NCI-H187 treated with DMSO at 0.1 percent for 48 hours (cell line): ENCODE measurements at regions not wholly inside any gene's neighbourhood (a gene's known extent, or its start where the extent isn't known, plus 50 kb on each side); places are given as distances from the start of the nearest gene placed in this dataset.
"Not testable (repeated sequence)": the region's sequence is repeated elsewhere in the genome, so short reads cannot be mapped to it uniquely, and the experiment has no call there.

Experiments
- DNase-seq: peaks from one replicate; lab custom pipeline; 2025; lab: John Stamatoyannopoulos, UW

DNA sequence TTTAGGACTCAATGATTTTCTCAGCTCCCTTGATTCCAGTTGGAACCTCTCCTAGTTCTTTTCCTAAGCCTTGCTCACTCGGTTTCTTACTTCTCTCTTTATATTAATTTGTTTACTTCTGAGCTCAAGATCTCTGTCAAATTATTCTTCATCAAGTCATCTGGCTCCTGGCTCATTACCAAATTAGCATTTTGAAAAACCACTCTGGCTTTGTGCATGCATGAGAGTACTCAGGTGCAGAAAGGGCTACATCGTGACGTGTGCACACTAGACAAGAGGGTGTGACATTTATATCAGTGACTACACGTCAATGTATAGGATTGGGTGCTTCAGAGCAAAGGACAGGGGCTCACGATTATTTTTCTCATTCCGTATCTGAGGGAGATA is 645.7 kb upstream of the DPP6 start:
- no peak for DNase-seq

DNA sequence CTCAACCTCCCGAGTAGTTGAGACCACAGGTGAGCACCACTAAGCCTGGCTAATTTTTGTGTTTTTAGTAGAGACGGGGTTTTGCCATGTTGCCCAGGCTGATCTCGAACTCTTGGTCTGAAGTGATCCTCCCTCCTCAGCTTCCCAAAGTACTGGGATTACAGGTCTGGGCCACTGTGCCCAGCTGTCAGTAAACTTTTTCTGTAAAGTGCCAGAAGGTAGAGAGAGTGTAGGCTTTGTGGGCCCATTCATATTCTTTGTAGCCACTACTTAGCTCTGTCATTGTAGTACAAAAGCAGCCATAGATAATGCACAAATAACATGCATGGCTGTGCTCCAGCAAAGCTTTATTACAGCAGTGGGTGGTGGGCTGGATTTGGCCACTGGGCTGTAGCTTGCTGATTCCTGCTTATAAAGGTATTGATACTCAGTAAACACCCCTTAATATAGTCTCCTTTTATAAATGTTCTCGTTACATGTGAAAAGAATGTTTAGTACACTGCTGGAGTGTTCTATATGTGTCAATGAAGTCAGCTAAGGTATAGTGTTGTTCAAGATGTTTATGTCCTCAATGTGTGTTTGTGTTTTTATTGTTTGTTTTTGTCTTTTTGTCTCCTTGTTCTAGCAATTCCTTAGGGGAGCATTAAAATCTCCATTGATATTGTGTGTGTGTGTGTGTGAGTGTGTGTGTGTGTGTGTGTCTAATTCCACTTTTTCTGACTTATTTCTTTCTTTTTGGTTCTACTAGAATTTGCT is 644.7 kb upstream of the DPP6 start:
- no peak for DNase-seq

DNA sequence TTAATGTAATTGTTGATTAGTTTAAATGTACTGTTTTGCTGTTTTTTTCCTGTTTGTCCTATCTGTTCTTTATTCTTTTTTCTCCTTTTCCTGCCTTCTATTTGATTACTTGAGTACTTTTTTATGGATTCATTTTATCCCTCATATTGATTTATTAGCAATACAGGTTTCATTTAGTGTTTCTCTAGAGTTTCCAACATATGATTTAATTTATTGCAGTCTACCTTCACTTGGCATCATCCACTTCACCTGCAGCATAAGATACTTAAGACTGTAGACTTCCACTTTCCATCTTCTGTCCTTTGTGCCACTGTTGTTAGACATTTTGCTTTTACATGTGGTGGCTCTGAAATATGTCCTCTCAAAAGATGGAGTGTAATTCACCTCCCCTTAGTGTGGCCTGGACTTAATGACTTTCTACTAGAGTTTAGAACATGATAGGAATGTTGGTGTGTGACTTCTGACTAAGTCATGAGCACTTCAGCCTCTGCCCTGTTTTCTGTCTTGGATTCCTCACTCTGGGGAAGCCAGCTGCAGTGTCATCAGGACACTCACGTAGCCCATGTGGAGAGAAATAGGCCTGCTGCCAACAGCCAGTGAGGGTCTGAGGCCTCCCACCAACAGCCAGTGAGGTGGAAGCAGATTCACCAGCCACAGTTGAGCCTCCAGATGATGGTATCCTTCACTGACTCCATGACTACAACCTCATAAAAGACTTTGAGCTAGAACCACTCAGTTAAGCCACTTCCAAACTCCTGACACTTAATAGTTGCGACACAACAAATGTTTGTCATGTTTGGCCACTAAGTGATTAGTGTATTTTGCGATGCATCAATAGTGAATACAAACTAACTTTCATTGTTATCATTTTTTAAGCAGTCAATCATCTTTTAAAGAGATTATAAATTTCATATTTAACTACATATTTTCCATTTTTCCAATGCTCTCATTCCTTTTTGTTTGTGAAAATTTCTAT is 643.5 kb upstream of the DPP6 start:
- no peak for DNase-seq

DNA sequence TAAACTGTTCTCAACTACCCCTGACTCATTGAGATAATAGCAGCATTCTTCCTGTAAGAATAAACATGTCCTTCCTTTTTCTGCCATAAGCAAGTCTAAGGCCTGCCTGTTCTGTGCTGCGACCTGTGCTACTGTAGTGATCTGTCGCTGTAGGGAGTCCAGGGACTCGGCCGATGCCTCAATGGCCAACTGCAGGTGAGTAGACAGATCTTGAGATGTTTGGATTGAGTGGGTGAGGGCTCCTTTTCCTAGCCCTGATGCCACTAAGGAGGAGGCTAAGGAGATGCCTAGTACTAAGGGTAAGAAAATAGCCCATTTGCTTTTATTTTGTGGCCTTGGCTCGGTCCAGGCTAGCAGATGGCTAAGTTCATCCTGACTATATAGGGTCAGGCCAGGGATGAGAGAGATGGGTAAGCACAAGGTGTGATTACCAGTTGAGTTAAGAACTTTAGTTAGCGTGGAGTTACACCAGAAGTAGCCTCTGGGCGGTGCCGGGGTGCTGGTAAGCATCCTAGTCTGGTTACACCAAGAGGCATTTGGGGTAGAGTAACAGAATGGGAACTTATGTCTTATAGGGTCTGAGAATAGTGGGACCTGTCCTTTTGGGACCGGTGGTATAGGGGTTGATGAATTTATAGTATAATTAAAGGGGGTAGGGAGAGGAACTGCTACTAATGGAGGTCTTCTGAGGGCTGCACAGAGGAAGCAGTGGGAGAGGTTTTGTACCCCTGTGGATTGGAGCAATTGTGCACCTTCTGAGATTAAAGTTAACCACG is 642.4 kb upstream of the DPP6 start:
- DNase-seq: not testable (repeated sequence)

DNA sequence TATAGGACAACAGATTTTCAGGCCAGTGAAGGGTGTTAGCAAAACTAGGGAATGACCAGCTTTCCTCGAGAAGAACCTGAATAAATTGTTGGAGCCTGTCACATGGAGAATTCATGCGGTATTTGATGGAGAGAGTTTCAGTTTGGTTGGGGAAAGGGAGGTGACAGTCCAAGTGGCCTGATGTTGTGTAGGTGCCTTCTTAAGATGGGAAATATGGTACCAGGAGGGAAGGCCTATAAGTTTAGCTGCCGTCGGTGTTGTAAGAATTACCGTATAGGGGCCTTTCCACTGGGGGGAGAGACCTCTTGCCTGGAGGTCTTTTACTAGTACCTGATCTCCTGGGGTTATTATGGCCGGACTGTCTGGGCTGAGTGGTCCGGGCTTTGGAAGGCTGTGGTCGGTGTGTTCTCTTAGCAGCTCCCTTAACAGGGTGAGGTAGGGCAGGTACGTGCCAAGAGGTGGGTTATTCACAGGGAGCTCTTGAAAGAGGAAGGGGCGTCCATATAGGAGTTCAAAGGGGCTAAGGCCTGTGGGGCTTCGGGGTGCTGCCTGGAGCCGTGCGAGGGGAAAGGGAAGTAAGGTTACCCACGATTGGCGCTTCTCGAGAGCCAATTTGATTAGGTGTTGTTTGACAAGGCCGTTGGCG is 641.1 kb upstream of the DPP6 start:
- not testable (repeated sequence) for DNase-seq

DNA sequence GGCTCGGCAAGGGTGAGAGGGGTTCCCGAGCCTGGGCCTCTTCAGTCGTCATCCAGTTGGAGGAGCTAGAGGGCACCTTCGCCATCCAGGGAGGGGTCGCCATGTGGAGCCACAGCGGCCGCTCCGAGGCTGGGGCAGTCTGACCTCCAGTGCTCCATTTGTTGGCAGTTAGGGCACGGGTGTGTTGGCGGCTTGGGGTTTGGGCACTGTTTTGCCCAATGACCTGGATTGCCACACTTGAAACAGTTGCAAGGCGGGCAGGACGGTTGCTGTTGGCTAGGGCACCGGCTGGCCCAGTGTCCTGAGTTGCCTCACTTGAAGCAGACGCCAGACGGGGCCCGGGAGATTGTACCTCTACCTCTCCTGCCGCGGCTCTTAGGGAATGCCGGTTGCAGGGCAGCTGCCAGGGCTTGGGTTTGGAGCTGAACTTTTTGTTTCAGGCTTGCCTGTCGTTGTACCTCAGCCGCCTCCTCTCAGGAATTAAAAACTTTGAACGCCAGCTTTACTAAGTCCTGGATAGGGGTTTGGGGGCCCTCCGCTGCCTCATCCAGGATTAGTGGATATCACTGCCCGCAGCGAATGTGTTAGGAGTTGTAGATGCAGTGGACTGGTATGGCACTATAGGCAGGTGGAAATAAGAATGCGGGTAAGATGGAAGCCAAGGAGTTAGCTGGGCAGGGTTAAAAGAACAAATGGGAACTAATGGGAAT is 639.9 kb upstream of the DPP6 start:
- DNase-seq: not testable (repeated sequence)

DNA sequence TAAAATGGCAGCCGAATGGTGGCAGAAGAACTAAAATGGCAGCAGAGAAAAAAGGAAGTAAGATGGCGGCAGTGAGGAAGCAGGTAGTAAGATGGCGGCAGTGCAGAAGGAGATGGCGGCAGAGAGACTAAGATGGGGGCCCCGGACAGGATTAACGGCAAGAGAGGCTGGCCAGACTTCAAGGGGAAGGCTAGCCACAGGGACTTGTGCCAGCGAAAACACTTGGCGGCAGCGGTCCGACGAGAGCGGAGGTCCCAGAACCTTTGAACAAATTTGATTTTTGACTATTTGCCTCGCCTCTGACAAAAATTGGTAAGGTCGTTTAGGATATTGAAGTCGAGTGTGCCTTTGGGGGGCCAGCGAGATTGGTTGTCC is 639.4 kb upstream of the DPP6 start:
- not testable (repeated sequence) for DNase-seq

DNA sequence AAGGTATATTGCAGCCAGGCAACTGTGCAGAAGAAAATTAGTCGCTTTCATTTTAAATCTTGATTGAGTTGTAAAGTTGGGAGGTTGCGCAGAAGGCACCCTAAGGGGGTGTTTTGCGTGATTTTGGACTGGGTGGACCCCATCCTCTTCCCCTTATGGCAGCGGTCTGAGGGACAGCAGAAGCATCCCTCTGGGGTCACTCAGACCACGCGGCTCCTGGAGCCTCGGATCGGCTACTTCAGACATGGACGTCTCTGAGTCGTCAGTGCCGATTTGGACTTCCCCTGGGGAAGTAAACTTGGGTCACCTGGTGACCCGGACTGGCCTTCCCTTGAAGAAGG is 639.0 kb upstream of the DPP6 start:
- no peak for DNase-seq

DNA sequence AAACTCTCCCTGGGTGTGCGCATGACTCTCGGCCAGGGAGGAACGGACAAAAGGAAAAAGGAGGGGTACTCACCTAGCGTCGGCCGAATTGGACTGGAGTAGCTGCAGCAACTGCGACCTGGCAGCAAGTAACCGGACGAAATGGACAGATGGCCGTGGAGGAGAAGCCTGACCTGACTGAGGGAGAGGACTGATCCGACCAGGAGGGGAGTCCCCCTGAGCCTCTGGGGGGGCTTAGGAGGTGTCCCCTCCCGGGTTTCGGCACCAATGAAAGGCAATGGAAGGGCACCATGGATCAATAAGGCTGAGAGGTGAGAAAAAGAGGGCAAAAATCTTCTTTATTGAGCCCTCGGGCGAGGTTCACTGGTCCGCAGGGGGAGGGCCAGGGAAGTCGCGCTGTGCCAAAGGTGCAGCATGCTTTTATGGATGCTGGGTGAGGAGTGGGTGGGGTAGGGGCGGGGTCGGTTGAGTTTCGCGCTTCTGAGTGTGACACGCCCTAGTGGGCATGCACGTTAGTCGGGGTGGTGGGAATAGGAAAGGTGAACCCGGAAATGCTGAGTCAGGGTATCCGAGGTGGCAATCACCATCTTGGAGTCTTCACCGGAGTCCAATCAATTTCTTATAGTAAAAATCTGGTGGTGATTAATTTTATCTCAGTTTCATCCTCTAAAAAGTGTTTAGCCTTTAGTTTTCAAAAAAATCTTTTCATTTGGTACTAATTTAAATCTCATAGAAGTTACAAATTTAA is 638.5 kb upstream of the DPP6 start:
- DNase-seq: no peak

DNA sequence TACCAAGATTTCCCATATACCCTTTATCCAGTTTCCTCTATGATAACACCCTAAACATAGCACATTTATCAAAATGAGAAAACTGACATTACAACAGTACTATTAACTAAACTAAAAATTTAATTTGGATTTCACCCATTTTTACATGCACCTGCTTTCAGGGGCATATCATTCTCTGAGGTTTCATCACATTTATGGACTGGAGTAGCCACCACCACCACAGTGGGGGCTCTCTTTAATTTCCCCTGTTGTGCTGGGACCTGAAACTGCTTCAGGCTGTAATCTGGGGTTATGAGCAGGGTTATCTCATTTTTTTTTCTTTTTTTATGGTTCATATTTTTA is 637.9 kb upstream of the DPP6 start:
- no peak for DNase-seq

DNA sequence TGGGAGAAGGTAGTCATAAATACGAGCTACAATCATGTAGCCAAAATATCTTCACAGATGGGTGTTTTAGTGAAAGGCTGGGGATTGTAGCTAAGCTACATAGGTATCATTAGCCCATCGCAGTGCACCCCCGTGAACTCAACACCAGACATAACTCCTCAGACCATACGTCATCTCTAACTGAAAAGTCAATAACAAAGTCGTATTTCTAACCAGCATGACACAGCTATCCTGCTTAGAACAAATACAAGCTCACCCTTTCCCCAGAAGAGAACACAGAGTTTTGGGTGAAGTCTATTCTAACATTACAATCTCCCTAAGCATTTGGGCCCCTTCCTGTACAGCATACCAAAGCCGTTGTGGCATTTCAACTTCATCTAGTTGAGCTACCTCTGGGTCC is 636.6 kb upstream of the DPP6 start:
- DNase-seq: no peak

DNA sequence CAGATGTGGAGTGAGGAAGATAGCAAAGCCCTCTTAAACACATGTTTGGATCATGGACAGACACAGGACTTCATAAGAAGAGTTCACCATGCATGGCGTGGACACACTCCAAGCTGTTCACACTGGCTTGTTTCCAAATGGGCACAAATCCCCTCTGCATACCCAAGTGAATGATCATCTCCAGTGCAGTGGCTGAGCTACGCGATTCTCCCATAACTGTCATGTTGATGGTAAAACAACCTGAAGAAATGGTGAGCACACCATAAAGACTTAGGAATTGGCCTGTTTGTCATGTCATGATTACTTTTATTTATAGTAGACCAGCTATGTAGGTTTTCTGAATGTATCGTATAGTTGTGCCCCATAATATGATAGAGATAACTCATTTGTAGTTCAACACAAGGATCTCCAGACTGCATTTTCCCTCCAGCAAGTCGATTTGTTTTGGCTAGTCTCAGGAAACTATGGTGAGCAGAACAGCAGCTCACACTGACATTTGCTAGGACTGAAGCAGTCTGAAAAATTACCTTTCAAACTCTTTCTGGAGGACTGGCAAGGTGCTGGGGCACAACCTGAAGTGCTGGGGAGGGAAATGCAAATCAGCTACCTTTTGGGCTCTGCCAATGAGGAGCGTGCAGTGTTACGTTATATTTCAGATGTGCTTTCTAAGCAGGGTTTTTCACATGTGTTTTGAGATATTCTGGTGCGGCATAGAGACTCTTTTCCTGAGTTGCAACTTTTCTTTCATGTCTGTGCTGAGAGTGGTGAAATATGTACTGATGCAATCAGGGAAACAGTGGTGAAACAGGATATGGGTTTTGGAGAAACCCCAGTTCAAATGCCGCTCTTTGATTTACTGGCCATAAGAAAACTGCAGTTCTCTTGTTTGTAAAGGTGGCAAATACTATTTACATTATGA is 629.6 kb upstream of the DPP6 start:
- DNase-seq: no peak

DNA sequence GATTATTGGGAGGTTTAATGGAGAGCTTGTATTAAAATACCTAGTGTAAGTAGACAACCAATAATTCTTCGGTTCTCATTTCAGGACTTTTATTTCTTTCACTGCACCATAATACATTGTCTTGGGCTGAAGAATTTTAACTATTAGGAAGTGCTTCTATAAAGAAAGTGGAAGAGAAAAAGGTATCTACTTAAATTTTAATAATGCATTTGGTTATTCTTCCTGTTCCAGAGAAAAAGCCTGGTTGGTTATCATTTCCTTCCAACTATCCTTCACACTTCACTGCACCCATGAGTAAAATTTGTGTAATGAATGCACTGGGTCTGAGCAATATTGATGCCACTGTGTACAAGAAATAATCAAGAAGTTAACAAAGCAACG is 629.0 kb upstream of the DPP6 start:
- DNase-seq: no peak

DNA sequence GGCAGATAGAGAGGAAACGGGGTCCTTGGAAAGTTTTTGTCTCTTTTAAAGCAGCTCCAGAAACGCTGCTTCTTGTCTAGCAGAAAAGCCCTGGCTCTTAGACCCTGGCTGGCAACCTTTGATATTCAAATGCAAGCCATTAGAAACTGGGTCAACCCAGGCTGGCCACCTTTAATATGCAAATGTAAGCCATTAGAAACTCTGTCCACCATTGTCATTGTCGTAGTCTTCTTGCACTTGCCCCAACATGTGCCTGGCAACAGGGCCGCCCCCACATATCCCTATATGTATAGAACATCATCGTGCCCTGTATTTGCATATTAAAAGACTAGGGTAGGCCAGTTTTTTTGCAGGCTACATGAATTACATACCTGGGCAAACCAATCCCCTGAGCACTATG is 621.3 kb upstream of the DPP6 start:
- DNase-seq: no peak

DNA sequence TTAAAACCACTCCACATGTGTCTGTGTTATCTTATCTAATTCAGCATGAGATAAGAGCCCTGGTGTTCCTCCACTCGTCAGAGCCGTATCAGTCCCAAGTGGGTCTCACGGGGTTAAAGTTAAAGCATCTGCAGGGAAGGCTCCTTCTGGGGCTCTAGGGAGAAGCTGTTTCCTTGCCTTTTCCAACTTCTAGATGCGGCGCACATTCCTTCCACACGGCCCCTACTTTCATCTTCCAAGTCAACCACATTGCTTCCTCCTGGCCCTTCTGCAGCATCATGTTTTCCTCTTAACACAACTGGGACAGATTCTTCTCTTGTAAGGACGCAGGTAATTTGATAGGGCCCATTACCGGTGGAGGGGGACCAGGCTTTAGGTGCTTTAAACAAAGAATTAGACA is 620.1 kb upstream of the DPP6 start:
- no peak for DNase-seq

DNA sequence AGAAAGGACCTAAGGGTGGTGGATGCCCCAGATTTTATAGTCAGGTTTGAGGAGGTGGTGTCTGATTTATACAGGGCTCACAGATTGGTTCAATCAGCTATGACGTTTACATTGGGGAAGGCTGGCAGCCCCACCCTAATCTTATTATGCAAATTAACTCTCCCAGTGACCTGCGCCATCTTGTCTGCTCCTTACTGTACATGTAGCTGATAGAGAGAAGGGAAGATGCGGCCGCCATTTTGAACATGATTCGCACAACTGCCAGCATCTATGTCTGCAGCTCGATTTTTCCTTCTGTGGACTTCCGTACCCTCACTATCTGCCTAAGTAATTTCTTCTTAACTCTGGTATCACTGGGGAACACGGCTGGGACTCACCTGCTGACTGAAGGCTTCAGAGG is 619.0 kb upstream of the DPP6 start:
- DNase-seq: no peak

DNA sequence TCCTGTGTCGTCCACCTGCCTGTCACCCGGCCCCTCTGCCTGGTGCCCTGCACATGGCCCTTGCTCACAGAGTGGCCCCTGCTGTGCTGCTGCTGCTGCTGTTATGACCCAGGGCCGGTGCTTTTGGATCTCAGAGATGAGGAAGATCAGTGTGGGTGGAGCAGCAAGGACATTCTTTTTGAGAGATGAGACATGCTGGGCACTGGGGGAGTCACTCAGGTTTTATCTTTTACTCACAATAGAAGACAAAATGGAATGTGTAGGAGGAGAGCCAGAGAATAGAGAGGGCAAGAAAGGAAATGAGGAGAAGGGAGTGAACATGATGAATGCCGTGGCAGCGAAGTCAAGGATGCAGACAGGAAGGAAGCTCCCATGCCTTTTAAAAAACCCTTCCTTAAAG is 611.5 kb upstream of the DPP6 start:
- no peak for DNase-seq

DNA sequence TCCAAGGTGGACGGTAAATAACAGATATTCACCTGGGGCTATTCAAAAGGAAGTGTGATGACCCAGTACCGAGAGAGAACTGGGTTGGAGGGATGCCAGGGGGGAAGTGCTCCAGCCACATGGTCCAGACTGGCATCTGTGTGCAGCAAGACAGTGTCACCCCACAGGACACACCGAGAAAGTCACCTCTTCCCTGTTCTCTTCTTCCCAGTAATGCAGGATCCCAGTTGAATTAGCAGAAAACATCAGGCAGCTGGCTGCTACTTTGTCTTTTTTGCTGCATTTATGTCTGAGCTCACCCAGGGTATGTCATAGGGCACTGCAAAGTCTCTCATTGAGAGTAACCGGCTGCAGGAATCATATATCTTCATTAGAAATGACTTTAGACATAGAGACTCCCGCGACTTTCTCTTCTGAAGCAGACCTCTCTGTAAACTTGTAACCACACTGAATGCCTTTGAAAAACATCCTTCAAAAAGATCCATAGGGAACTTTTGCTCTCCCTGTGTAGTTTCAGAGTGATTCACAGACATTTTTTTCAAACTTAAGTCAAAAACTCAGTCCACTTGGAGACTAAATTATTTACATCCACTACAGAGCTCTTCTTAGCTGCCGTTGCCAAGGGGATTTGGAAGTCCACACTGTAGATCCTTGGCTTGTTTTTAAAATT is 609.0 kb upstream of the DPP6 start:
- DNase-seq: no peak

DNA sequence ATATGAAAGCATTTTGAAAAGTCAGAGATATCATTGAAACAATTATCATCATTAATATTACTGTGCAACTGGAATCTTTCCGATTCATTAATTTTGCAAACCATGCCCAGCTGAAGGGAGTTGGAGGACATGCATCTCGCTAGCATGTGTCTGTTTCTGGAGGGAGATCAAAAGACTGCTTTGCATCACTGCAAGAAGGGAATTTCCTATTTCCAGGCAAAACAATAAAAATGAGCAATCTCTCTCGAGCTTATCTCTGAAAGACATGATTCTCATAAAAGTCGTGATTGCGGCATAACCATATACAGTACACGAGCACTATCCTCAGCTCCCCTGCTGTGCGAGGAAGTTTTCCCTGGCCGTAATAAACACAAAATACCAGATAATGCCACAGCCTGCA is 607.6 kb upstream of the DPP6 start:
- no peak for DNase-seq
